ENCODE measurements at regions not wholly inside any gene's neighbourhood (a gene's known extent, or its start where the extent isn't known, plus 50 kb on each side); places are given as distances from the start of the nearest gene placed in this dataset.

GRCh38 chr5:66246608-66247007, 102.5 kb downstream of the SREK1 start:
- no peak for TF ChIP-seq POLR2A (IDR thresholded peaks at IDR 0.05)
- TF ChIP-seq CTCF (IDR thresholded peaks at IDR 0.05) = no peak
- H3K4me3 ChIP-seq (ENCODE audit: low read depth, poor library complexity, severe bottlenecking) = no peak overlapping the region
- intact Hi-C loops (cut with DNase I; ENCODE audit: low total_unique reads) = no loop called here
- WGBS, 2 donors = 45 to 46% methylated on average over 6 of the region's 6 CpGs
- DNase-seq (ENCODE audit: low spot score in 2 of 2) = no peak

GRCh38 chr5:66247176-66247960, 103.3 kb downstream of the SREK1 start:
- WGBS, 2 donors = 48 to 70% methylated on average over 4 of the region's 4 CpGs
- TF ChIP-seq POLR2A (IDR thresholded peaks at IDR 0.05) (no peak), CTCF (IDR thresholded peaks at IDR 0.05) (no peak)

GRCh38 chr5:66248874-66249273, 104.8 kb downstream of the SREK1 start:
- H3K4me3 ChIP-seq (ENCODE audit: low read depth, poor library complexity, severe bottlenecking) = no peak overlapping the region
- WGBS, 2 donors = 32 to 44% methylated on average over 2 of the region's 2 CpGs
- intact Hi-C loops (cut with DNase I; ENCODE audit: low total_unique reads) = no loop called here
- TF ChIP-seq CTCF (IDR thresholded peaks at IDR 0.05) (no peak), POLR2A (IDR thresholded peaks at IDR 0.05) (no peak)
- DNase-seq (ENCODE audit: low spot score in 2 of 2) = no peak

More at GRCh38 chr5:66247176-66247960, 103.3 kb downstream of the SREK1 start:
- intact Hi-C loops (cut with DNase I; ENCODE audit: low total_unique reads) = no loop called here
- no peak overlapping the region for H3K4me3 ChIP-seq (ENCODE audit: low read depth, poor library complexity, severe bottlenecking)
- DNase-seq (ENCODE audit: low spot score in 2 of 2) = no peak

GRCh38 chr5:66249920-66250319, 105.8 kb downstream of the SREK1 start:
- no peak for TF ChIP-seq CTCF (IDR thresholded peaks at IDR 0.05)
- TF ChIP-seq POLR2A (IDR thresholded peaks at IDR 0.05) = no peak
- no peak for DNase-seq (ENCODE audit: low spot score in 2 of 2)
- WGBS, 2 donors = 83 to 95% methylated on average over 4 of the region's 4 CpGs

GRCh38 chr5:66252849-66253248, 108.7 kb downstream of the SREK1 start:
- H3K4me3 ChIP-seq (ENCODE audit: low read depth, poor library complexity, severe bottlenecking) = no peak overlapping the region
- WGBS, 2 donors = 53 to 61% methylated on average over 3 of the region's 3 CpGs
- DNase-seq (ENCODE audit: low spot score in 2 of 2) = no peak
- no peak for TF ChIP-seq CTCF (IDR thresholded peaks at IDR 0.05)
- no peak for TF ChIP-seq POLR2A (IDR thresholded peaks at IDR 0.05)
- intact Hi-C loops (cut with DNase I; ENCODE audit: low total_unique reads) = no loop called here

More at GRCh38 chr5:66249920-66250319, 105.8 kb downstream of the SREK1 start:
- no peak overlapping the region for H3K4me3 ChIP-seq (ENCODE audit: low read depth, poor library complexity, severe bottlenecking)
- intact Hi-C loops (cut with DNase I; ENCODE audit: low total_unique reads) = no loop called here

GRCh38 chr5:66255714-66256113, 111.6 kb downstream of the SREK1 start:
- DNase-seq (ENCODE audit: low spot score in 2 of 2) = no peak
- H3K4me3 ChIP-seq (ENCODE audit: low read depth, poor library complexity, severe bottlenecking) = no peak overlapping the region
- TF ChIP-seq CTCF (IDR thresholded peaks at IDR 0.05) (no peak), POLR2A (IDR thresholded peaks at IDR 0.05) (no peak)
- intact Hi-C loops (cut with DNase I; ENCODE audit: low total_unique reads) = no loop called here
- 72 to 76% methylated on average over 5 of the region's 5 CpGs for WGBS, 2 donors
